ENCODE measurements at regions not wholly inside any gene's neighbourhood (a gene's known extent, or its start where the extent isn't known, plus 50 kb on each side); places are given as distances from the start of the nearest gene placed in this dataset.

DNA sequence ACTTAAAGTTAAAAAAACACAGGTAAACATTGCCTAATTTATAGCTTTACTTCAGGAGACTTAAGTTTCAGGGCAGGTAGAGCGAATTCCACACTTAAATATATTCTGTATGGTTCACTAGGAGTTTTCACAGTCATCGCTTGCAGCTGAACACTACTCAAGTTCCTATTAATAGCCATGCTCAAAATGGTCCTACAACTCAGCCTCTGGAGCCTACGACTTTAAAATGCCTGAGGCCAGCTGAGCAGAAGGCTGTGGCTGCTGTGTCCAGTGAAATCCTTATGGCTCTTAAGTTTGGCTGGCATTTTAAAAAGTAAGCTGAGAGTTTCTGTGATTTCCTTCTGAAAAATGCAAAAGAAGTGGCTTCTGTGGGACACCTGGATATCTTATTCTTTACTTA, 105.4 kb upstream of the GLI3 start:
- TF ChIP-seq, protein P1, sequence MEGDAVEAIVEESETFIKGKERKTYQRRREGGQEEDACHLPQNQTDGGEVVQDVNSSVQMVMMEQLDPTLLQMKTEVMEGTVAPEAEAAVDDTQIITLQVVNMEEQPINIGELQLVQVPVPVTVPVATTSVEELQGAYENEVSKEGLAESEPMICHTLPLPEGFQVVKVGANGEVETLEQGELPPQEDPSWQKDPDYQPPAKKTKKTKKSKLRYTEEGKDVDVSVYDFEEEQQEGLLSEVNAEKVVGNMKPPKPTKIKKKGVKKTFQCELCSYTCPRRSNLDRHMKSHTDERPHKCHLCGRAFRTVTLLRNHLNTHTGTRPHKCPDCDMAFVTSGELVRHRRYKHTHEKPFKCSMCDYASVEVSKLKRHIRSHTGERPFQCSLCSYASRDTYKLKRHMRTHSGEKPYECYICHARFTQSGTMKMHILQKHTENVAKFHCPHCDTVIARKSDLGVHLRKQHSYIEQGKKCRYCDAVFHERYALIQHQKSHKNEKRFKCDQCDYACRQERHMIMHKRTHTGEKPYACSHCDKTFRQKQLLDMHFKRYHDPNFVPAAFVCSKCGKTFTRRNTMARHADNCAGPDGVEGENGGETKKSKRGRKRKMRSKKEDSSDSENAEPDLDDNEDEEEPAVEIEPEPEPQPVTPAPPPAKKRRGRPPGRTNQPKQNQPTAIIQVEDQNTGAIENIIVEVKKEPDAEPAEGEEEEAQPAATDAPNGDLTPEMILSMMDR (IDR thresholded peaks at IDR 0.05), result no peak
- TF ChIP-seq POLR2A (IDR thresholded peaks at IDR 0.05) (no peak), EP300 (IDR thresholded peaks at IDR 0.05) (no peak), POLR2AphosphoS5 (IDR thresholded peaks at IDR 0.05) (no peak)

Measured in gastroesophageal sphincter (tissue), 3 donors.